ENCODE measurements at regions not wholly inside any gene's neighbourhood (a gene's known extent, or its start where the extent isn't known, plus 50 kb on each side); places are given as distances from the start of the nearest gene placed in this dataset.

DNA sequence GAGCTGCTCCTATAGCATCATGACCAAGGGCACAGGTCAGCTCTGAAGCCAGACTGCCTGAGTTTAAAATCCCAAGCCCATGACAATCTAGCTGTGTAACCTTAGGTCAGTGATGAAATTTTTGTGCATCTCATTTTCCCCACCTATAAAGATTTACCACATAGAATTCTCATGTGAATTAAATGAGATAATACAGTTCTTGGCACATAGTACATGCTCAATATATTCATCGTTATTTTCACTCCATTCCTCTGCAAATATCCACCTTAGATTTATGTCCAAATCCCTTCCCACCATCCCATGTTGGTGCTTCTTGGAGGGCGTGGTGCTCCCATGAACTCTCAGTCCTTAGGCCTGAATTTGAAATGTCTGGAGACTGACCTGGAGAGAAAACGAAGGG lies 300.1 kb downstream of the TLE3 start:
- DNase-seq, result no peak

- DNase-seq, result no peak
Measured at GRCh38 chr15:69798481-69799250, 299.1 kb downstream of the TLE3 start.

DNA sequence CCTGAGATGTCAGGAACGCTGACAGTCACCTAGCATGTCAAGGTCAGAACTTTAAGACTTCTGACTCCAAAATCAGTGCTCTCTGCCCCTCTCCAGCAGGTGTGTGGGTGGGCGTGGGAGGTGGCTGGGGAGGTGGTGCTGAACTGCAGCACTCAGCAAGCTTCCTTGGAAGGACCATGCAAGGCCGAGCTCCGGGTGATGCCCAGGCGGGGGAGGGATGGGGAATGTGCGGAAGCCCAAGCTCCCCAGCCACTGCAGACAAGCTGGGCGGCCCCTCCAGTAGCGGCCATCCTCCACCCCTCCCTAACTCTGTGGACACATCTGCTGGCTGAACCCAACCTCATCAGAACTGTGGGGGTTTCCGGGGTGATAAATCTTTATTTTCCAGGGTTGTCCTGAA lies 296.6 kb downstream of the TLE3 start:
- DNase-seq, result no peak

DNA sequence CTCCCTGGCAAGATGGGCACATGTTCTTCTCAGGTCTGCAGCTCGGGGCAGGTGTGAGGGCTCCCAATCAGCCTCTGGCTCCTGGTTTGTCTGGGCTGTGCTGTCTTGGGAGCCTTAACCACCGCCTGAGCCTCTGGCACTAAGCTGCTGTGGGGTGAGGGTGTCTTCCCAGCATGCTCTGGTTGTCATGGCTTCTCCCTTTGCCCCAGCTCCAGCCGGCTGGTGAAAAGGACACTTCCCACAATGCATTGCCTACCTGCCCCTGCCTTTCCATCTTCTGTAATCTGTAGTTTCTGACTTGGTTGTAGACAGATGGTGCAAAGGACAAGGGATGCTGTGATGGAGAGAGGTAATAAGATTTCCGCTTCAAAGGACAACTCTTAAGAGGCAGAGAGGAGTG lies 295.3 kb downstream of the TLE3 start:
- no peak for DNase-seq

DNA sequence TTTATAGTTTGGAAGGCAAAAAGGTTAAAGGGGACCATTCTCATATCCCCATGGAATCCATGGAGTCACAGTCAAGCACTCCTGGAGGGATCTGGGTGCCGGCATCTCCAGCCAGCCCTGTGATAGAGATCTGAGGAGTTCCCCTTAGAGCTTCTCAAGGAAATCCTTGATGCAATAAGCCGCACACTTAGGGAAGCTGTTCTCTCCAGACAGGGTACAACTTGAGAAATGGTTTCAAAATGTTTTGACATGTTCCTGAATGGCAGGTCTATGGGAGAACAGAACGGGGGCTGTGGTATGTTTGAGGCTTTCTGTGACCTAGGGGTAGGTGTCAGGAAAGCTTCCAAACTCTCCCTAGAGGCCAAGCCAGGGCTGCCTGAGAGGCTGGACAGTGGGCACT lies 292.9 kb downstream of the TLE3 start:
- no peak for DNase-seq

- no peak for DNase-seq
Measured at GRCh38 chr15:69805248-69805953, 292.3 kb downstream of the TLE3 start.

DNA sequence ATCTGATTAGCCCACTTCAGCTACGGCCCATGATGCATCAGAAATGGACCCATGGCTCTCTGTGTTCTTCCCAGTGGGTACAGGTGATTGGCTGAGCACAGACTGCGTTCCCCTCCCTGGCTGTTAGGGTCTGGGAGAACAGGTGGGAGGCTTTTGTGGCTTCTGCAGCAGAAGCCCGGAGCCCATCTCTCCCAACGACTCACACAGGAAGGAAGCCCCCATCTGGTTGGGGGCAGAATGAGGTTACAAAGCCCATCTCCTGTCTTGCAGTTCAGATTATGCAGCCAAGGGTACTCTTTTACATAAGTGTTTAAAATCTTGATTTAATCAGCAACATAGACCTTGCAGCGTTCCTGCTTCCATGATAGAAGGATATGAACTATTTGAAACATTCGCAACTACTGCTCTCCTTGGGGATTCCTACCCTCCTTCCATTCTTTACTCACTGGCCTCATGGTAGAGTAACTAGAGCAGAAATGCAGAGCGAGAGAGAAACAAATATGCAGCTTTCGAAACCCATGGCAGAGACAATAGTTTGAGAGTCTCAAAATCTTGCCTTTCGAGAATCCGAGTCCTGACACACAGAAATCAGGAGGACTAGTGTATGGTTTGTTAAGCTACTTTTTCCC lies 291.3 kb downstream of the TLE3 start:
- DNase-seq, result no peak

DNA sequence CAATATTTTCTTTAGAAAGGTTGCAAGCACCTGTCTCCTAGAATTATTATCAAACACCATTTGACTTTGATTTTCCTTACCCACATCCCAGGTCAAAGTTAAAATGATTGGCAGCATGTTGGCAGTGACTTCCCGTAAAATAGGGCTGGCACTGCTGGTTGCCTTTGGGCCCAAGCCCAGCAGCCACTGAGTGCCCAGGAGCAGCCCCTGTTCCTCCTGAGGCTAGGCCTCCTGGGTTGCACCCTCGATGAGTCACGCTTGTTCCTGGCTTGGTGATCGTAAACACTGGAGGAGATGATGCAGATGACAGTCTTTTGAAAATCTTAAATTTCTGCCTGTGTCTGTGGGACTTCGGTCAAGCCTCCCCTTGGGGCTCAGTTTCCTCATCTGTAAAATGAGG lies 290.0 kb downstream of the TLE3 start:
- DNase-seq, result no peak

GRCh38 chr15:69808756-69809155 lies 289.0 kb downstream of the TLE3 start:
- no peak for DNase-seq

- no peak for DNase-seq
Measured at GRCh38 chr15:69809421-69809820, 288.3 kb downstream of the TLE3 start.

DNA sequence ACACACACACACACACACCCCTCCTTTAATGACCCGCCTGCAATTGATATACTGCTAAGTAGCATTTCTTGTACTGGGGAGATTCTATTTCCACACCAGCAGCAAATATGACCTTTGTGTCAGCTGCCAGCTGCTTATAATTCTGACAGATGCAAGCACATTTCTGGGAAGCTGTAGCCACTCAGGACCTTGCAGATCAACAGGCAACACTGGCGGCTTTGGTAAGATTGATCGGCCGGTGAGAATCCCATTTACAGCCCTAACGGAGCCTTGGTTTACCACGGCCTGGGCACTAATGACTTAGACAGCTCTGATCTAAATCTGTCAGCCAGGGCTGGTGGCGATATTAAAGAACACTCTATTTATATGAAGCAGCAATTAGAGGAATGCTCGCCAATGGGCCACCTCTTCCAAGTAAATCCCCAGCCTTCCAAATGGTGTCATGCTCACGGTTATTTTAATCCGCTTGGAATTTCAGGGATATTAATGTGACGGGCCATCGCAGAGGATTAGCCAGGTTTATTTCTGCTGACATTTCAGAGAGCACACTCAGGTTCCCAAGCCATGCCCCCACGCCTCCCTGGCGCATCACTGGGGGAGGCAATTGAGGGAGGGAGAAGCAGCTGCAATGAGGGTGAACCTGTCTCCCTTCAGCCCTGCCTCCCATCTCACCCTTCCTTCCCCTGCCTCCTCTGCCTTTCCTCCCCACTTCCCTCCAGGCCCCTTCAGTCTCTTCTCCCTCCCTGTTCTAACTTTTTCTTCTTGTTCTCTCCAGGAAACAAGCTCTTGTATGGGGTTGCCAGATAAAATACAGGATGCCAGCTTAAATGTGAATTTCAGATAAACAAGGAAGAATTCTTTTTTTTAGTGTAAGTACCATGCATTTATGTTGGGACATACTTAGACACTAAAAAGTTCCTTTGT lies 287.0 kb downstream of the TLE3 start:
- DNase-seq, result no peak

DNA sequence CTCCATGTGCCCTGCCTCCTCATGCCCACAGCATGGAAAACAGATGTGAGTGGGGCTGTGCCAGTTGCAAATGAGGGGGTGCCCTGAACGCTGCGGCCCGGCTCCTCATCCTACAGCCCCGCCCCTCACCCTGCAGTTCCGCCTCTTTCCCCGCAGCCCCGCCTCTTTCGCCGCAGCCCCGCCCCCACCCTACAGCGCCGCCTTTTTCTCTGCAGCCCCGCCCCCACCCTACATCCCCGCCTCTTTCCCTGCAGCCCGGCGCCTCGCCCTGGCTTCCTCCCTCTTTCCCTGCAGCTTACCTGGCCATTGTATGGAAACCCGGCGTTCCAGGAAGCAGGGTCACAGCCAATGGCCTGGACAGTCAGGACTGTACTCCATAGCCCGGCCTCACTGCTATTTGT lies 284.9 kb downstream of the TLE3 start:
- no peak for DNase-seq

- no peak for DNase-seq
Measured at GRCh38 chr15:69813881-69814280, 283.8 kb downstream of the TLE3 start.

GRCh38 chr15:69814932-69815331 lies 282.8 kb downstream of the TLE3 start:
- DNase-seq, result no peak

DNA sequence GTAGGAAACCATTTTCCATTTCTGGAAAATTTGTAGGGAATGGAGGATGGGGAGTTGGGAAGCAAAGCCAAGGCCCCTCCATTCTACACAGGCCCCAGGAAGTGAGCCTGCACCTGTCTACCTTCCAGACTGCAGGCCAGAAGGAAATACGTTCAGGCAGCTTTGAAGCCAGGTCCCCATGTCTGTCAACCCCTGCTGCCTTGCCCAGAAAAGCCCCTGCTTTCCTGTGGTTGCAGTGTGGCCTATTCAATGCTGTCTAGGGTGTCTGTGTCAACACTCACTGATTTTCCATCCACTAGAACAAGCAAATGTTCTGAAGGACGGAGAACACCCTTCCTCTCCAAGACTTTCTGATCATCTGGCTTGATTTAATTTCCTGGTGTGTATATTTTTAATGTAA lies 281.9 kb downstream of the TLE3 start:
- DNase-seq, result no peak

DNA sequence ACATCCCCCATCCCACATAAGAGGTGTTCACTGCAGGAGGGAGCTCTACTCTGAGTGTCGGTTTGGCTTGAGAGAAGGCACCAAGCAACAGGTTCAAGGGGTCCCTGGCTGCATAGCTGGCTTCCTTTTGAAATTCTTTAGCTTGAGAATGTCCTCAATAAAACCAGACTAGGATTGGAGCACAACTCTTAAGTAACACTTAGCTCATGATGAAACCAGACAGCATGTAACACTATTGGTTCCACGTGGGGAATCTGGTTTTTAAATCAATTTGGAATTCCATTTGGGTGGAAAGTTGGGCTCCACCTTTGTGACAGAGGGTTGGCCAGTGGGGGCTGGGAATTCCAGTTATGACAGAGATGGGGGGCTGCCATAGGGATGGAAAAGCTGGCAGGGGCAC lies 281.2 kb downstream of the TLE3 start:
- no peak for DNase-seq

- no peak for DNase-seq
Measured at GRCh38 chr15:69818529-69818928, 279.2 kb downstream of the TLE3 start.

DNA sequence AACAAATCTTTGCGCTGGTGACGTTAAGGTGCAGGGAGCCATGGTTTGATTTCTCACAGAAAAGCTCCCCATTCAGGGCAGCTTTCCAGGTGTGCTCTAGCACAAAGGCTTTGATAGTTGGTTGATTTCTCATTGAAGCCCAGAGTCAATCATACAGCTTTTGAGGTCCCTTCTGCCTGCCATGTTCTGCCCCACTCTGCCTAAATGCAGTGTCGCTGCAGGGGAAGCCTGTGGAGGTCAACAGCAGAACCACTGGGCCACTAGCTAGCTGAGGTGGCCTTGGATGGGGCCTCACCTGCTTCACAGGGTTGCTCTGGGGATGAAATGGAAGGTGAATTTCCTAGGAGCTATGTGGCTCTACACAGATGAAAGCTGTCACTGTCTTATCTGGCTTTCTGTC lies 278.3 kb downstream of the TLE3 start:
- no peak for DNase-seq

GRCh38 chr15:69820819-69821218 lies 276.9 kb downstream of the TLE3 start:
- DNase-seq, result no peak

DNA sequence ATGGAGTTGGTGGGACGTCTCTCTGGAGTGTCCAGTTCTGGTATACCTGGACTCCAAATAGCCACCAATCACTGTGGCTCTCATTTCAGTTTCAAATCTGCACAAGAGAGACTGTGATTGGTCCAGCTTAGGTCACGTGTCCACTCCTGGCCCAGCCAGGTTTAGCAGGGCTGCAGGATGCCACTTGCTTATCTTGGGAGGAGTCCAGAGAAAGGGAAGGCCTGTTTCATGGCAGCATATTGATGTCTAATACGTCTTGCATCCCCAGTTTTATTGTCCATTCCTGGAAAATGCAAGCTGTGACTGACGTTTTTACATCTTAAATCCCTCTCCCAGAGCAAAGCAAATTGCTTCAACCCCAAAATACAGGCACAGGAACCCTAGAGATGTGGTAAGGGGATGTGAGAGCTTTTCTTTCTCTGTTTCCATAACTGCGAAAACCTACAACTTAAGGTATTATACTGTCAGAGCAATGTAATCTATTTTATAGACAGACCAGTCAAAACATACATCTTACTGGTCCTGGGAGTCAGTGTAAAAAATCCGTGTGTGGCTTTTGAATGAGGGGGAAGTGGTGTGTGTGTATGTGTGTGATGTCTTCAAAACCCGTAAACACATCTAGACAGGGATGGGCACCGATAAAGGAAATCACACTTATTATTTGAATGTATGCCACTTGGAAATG lies 274.4 kb downstream of the TLE3 start:
- DNase-seq, result no peak

DNA sequence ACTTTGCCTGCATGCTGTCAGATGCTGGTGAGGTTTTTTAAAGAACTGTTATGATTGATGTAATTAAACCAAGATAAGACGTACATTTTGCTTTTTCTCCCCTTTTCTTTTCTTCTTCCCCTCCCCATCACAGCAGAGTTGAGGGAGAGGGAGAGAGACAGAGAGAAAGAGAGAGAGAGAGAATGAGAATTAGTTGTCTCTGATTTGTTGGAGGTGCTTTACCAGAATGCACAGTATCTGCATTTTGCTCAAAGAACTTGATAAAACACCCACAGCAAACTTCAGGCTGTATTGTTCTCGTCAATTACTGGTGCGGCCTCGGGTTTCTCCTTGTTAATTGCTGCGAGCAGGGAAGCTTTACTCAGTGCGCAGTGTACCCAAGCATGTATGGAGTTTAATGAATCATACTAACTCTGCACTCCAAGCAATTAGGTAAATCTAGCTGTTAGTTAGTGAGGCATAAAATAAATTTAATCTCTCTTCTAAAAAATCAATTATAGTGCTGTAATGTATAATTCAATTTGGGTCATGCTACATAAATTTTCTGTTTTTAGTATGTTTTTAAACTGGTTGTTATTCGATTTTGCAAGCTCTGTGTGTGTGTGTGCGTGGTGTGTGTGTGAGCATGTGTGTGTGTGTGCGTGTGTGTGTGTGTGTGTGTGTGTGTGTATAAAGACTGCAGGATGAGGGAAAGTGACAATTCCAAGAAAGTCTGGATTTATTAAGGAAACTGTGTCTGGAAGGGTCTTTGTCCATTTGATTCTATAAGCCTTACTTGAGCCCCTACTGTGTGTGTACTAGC lies 273.4 kb downstream of the TLE3 start:
- DNase-seq, result no peak

Data from T-helper 2 cell (primary cell).